Neural cell (in vitro differentiated cells): ENCODE measurements at regions not wholly inside any gene's neighbourhood (a gene's known extent, or its start where the extent isn't known, plus 50 kb on each side); places are given as distances from the start of the nearest gene placed in this dataset.

Experiments
- H2AFZ ChIP-seq: fragments of 200-600, 300-800 bp; sonication (generic), shearing (Covaris generic); 2 replicates; pipeline ENCODE4 v1.6.0; 2014; ENCODE audit warnings: low read depth, mild to moderate bottlenecking, antibody characterized with exemption, low read length, moderate library complexity
- H3F3A ChIP-seq: fragments of 200-600 bp; shearing (Covaris generic); 2 replicates; pipeline ENCODE4 v1.6.1; 2016; ENCODE audit warnings: mild to moderate bottlenecking, moderate library complexity, mixed read lengths, antibody characterized with exemption, low read length; ENCODE audit not compliant: insufficient read depth, poor library complexity, severe bottlenecking
- H3K27ac ChIP-seq: fragments of 200-600, 300-800 bp; sonication (generic), shearing (Covaris generic); 2 replicates; pipeline ENCODE4 v1.5.1; 2014; ENCODE audit warnings: mild to moderate bottlenecking, low read length, moderate library complexity
- H3K27me3 ChIP-seq: fragments of 300-800, 200-600 bp; sonication (generic), shearing (Covaris generic); 2 replicates; pipeline ENCODE4 v1.6.0; 2014; ENCODE audit warnings: mild to moderate bottlenecking, low read depth, low read length, moderate library complexity; ENCODE audit not compliant: insufficient read depth
- H3K36me3 ChIP-seq: fragments of 300-800, 200-600 bp; sonication (generic), shearing (Covaris generic); 2 replicates; pipeline ENCODE4 v1.5.1; 2014; ENCODE audit warnings: mild to moderate bottlenecking, antibody characterized with exemption, low read length, moderate library complexity; ENCODE audit not compliant: insufficient read depth
- H3K4me2 ChIP-seq: fragments of 300-800, 200-600 bp; sonication (generic), shearing (Covaris generic); 2 replicates; pipeline ENCODE4 v1.6.0; 2014; ENCODE audit warnings: mild to moderate bottlenecking, low read length
- H3K4me3 ChIP-seq: fragments of 300-800, 200-600 bp; sonication (generic), shearing (Covaris generic); 2 replicates; pipeline ENCODE4 v1.5.1; 2014; ENCODE audit warnings: mild to moderate bottlenecking, low read length, moderate library complexity
- H3K79me2 ChIP-seq: fragments of 200-600 bp; shearing (Covaris generic); replicated peaks from 2 replicates; pipeline ENCODE4 v1.6.0; 2014; ENCODE audit warnings: mild to moderate bottlenecking, low read length, moderate library complexity; ENCODE audit not compliant: insufficient read depth
- H3K9ac ChIP-seq: fragments of 300-800, 200-600 bp; sonication (generic), shearing (Covaris generic); 2 replicates; pipeline ENCODE4 v1.6.1; 2016; ENCODE audit warnings: mild to moderate bottlenecking, low read length, mixed read lengths
- H3K9me2 ChIP-seq: fragments of 200-600 bp; shearing (Covaris generic); 2 replicates; pipeline ENCODE4 v1.6.1; 2016; ENCODE audit warnings: mild to moderate bottlenecking, low read length, mixed read lengths; ENCODE audit not compliant: insufficient read depth
- H3K9me3 ChIP-seq: fragments of 200-600, 300-800 bp; sonication (generic), shearing (Covaris generic); 2 replicates; pipeline ENCODE4 v1.6.1; 2016; ENCODE audit warnings: mild to moderate bottlenecking, mixed run types, low read length, moderate library complexity, mixed read lengths
- H4K20me1 ChIP-seq: fragments of 200-600 bp; shearing (Covaris generic); 2 replicates; pipeline ENCODE4 v1.6.1; 2016; ENCODE audit warnings: mild to moderate bottlenecking, mixed run types; ENCODE audit not compliant: insufficient read depth
- CTCF ChIP-seq: fragments of 450-650 bp; IDR thresholded peaks from 2 replicates; pipeline ENCODE4 v1.5.1; 2014; ENCODE audit warnings: antibody characterized with exemption, mild to moderate bottlenecking, moderate library complexity; ENCODE audit not compliant: poor library complexity, severe bottlenecking
- EP300 ChIP-seq: fragments of 450-650 bp; conservative IDR thresholded peaks from 2 replicates; pipeline ENCODE4 v1.6.1; 2014; ENCODE audit warnings: antibody characterized with exemption, mild to moderate bottlenecking, moderate library complexity; ENCODE audit not compliant: poor library complexity, severe bottlenecking
- EZH2 ChIP-seq: fragments of 200-600, 300-800 bp; shearing (Covaris generic), sonication (generic); IDR thresholded peaks from 2 replicates; pipeline ENCODE4 v1.6.1; 2014; ENCODE audit warnings: antibody characterized with exemption, low read length, borderline replicate concordance, mild to moderate bottlenecking; ENCODE audit not compliant: insufficient read depth, poor library complexity, severe bottlenecking
- MXI1 ChIP-seq: fragments of 450-650 bp; conservative IDR thresholded peaks from 2 replicates; pipeline ENCODE4 v1.6.1; 2014; ENCODE audit warnings: antibody characterized with exemption, mild to moderate bottlenecking; ENCODE audit not compliant: poor library complexity, severe bottlenecking
- POLR2AphosphoS5 ChIP-seq: IDR thresholded peaks from 2 replicates; pipeline ENCODE4 v1.6.1; 2012
- RAD21 ChIP-seq: fragments of 450-650 bp; conservative IDR thresholded peaks from 2 replicates; pipeline ENCODE4 v1.6.1; 2014; ENCODE audit warnings: antibody characterized with exemption, mild to moderate bottlenecking, moderate library complexity
- REST ChIP-seq: IDR thresholded peaks from 2 replicates; pipeline ENCODE4 v1.6.1; 2012; ENCODE audit warnings: borderline replicate concordance
- SMC3 ChIP-seq: fragments of 450-650 bp; conservative IDR thresholded peaks from 2 replicates; pipeline ENCODE4 v1.6.1; 2014; ENCODE audit warnings: antibody characterized with exemption, mild to moderate bottlenecking, moderate library complexity; ENCODE audit not compliant: poor library complexity
- TAF1 ChIP-seq: IDR thresholded peaks from 2 replicates; pipeline ENCODE4 v1.6.1; 2012; ENCODE audit warnings: low read depth

DNA sequence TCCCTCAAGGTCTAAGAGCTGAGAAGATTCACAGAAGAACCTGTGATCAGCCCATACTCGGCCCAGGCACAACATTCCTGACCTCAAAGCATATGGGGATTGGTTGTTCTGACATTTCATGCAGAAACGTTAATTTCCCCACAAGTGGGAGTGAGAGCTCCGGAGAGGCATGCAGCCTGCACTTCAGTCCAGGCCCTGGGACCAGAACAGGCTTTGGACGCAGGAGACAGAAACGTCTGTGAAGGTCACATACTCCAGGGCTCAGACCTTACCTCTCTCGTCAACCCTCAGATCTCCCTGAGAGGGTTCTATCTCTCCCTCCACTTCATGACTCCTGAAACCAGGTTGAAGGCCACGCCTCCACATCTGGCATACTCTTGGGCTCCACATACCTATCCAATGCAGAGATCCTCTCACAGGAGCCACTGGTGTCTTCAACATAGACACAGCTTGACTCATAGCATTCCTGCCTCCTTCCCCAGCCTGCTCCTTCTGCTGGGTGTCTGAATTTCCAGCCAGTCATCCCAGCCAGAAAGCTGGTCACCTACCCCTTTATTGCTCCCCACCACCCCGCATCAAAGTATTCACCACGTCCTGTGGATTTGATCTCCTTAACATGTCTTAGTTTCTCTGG is 149.2 kb downstream of the OMA1 start:
- no peak overlapping the region for H3K4me2 ChIP-seq
- H3K79me2 ChIP-seq = no peaks in the 10 kb centered on the region
- no peak overlapping the region for H2AFZ ChIP-seq
- no peak overlapping the region for H3K27ac ChIP-seq
- H3K9ac ChIP-seq = no peak overlapping the region
- no peak overlapping the region for H3K4me3 ChIP-seq
- H3K27me3 ChIP-seq = no peaks in the 10 kb centered on the region
- no peaks in the 10 kb centered on the region for H3K9me3 ChIP-seq
- no peaks in the 10 kb centered on the region for H3F3A ChIP-seq
- H3K9me2 ChIP-seq = no peaks in the 10 kb centered on the region
- no peaks in the 10 kb centered on the region for H4K20me1 ChIP-seq
- TF ChIP-seq RAD21 (no peak), EP300 (no peak), TAF1 (no peak), SMC3 (no peak), POLR2AphosphoS5 (no peak), REST (no peak), CTCF (no peak), MXI1 (no peak), EZH2 (no peak)
- no peaks in the 10 kb centered on the region for H3K36me3 ChIP-seq

- Histone ChIP-seq H3K4me2 (no peak overlapping the region), H3K9me3 (no peaks in the 10 kb centered on the region), H3K36me3 (no peaks in the 10 kb centered on the region), H3K27me3 (no peaks in the 10 kb centered on the region), H3K27ac (no peak overlapping the region), H2AFZ (no peak overlapping the region), H4K20me1 (no peaks in the 10 kb centered on the region), H3K4me3 (no peak overlapping the region), H3K9me2 (no peaks in the 10 kb centered on the region), H3F3A (no peaks in the 10 kb centered on the region), H3K9ac (no peak overlapping the region), H3K79me2 (no peaks in the 10 kb centered on the region)
- TF ChIP-seq EZH2 (no peak), REST (no peak), SMC3 (no peak), TAF1 (no peak), RAD21 (no peak), CTCF (no peak), EP300 (no peak), POLR2AphosphoS5 (no peak), MXI1 (no peak)
Measured at GRCh38 chr1:58396150-58396549, 150.4 kb downstream of the OMA1 start.
